ENCODE measurements at regions not wholly inside any gene's neighbourhood (a gene's known extent, or its start where the extent isn't known, plus 50 kb on each side); places are given as distances from the start of the nearest gene placed in this dataset.

GRCh38 chr12:93106910-93107309 lies 177.8 kb upstream of the EEA1 start:
- Histone ChIP-seq H3K9ac (ENCODE audit: low read depth, low read length) (no peak overlapping the region), H3K79me1 (ENCODE audit: low read depth in 1 of 2, low read length in 2 of 2) (no peaks in the 10 kb centered on the region), H3K4ac (ENCODE audit: low read depth, low read length) (peak overlapping the region; percentile 61), H4K20me1 (ENCODE audit: insufficient read depth, low read length) (no peaks in the 10 kb centered on the region), H3K56ac (ENCODE audit: extremely low read depth, insufficient read depth, low read length) (no peak overlapping the region), H3K23ac (ENCODE audit: low read depth, low read length) (no peak overlapping the region), H4K5ac (ENCODE audit: low read depth, low read length) (no peak overlapping the region), H3K36me3 (ENCODE audit: control insufficient read depth, insufficient read depth, low read length) (no peaks in the 10 kb centered on the region), H3K14ac (replicated peaks; ENCODE audit: low read depth, low read length) (peak overlapping the region; percentile 20), H3K18ac (ENCODE audit: low read depth, low read length) (no peak overlapping the region; the same call in 1 of the 2 replicates), H3K27ac (ENCODE audit: insufficient read depth, low read length) (no peak overlapping the region), H4K8ac (ENCODE audit: low read depth in 2 of 2, low read length in 2 of 2) (peak overlapping the region in 1 of 2 experiments; percentile 54; a peak in 1 of 4 replicates), H3K9me1 (ENCODE audit: insufficient read depth, low read length) (peaks cover 15% of the 10 kb centered on the region), H4K91ac (ENCODE audit: insufficient read depth, low read depth, low read length) (0 out of 2 replicates have a peak overlapping the region, but pooled peaks have one; percentile 3), H3K4me2 (ENCODE audit: low read depth, low read length) (no peak overlapping the region), H3K4me3 (ENCODE audit: insufficient read depth, low read depth, low read length) (no peak overlapping the region), H3K9me3 (ENCODE audit: control insufficient read depth, insufficient read depth, low read length) (no peaks in the 10 kb centered on the region), H2AFZ (replicated peaks; ENCODE audit: low read length, poor library complexity) (no peak overlapping the region), H2AK5ac (ENCODE audit: low read depth, low read length) (peak overlapping the region; percentile 72; the same call in 1 of the 2 replicates), H2BK5ac (ENCODE audit: low read depth, low read length, poor library complexity, severe bottlenecking) (no peak overlapping the region), H2BK15ac (ENCODE audit: low read depth, low read length) (no peak overlapping the region), H3K4me1 (ENCODE audit: control insufficient read depth, insufficient read depth, low read length) (peaks cover 18% of the 10 kb centered on the region), H2BK120ac (ENCODE audit: low read depth, low read length) (peak overlapping the region; percentile 66; the same call in 1 of the 2 replicates), H3K27me3 (ENCODE audit: control insufficient read depth, insufficient read depth, low read length) (no peaks in the 10 kb centered on the region), H2AK9ac (replicated peaks; ENCODE audit: low read depth, low read length, poor library complexity) (no peak overlapping the region), H2BK20ac (ENCODE audit: low read depth, low read length) (peak overlapping the region; percentile 64; the same call in 1 of the 2 replicates)
- DNase-seq: no peak
- POLR2A ChIA-PET (ENCODE audit: unreplicated experiment): interaction anchor here (0.6 kb wide), 2 partner anchors 163 to 274 kb away, joined by 3 to 6 read pairs; no protein-coding TSS in a partner anchor
- no CpG with 5 or more reads among the region's 2 CpGs for WGBS, 2 experiments (ENCODE audit: extremely low coverage in 2 of 2, insufficient read length in 1 of 2)
- BruUV-seq (replicated peaks): no TSS peak
- dilution Hi-C loops (cut with HindIII; ENCODE audit: low sequenced_read_pairs, unreplicated experiment) (no loop called here), intact Hi-C loops (cut with micrococcal nuclease) (no loop called here), in situ Hi-C loops (cut with MboI; ENCODE audit: low sequenced_read_pairs) (no loop called here)
- ATAC-seq (ENCODE audit: low read depth): no peak
- no peak for TF ChIP-seq RFX5 (IDR thresholded peaks at IDR 0.05; ENCODE audit: low read depth, low read length)
- TF ChIP-seq MXI1 (IDR thresholded peaks at IDR 0.05; ENCODE audit: borderline replicate concordance, low read depth, low read length): no peak
- TF ChIP-seq, protein P1, sequence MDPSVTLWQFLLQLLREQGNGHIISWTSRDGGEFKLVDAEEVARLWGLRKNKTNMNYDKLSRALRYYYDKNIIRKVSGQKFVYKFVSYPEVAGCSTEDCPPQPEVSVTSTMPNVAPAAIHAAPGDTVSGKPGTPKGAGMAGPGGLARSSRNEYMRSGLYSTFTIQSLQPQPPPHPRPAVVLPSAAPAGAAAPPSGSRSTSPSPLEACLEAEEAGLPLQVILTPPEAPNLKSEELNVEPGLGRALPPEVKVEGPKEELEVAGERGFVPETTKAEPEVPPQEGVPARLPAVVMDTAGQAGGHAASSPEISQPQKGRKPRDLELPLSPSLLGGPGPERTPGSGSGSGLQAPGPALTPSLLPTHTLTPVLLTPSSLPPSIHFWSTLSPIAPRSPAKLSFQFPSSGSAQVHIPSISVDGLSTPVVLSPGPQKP (IDR thresholded peaks at IDR 0.05; ENCODE audit: borderline replicate concordance, low read depth, low read length): no peak
- TF ChIP-seq CEBPB (IDR thresholded peaks at IDR 0.05; ENCODE audit: low read depth, low read length): no peak
- TF ChIP-seq FOS (IDR thresholded peaks at IDR 0.05; ENCODE audit: low read depth, low read length): no peak
- TF ChIP-seq BHLHE40 (IDR thresholded peaks at IDR 0.05; ENCODE audit: low read depth, low read length): no peak
- TF ChIP-seq SMC3 (IDR thresholded peaks at IDR 0.05; ENCODE audit: low read depth, low read length): no peak
- TF ChIP-seq CHD1 (IDR thresholded peaks at IDR 0.05; ENCODE audit: low read depth, low read length): no peak
- no peak for TF ChIP-seq CTCF (conservative IDR thresholded peaks at IDR 0.05; ENCODE audit: low read depth, low read length)
- TF ChIP-seq MAFK (IDR thresholded peaks at IDR 0.05; ENCODE audit: low read depth, low read length): no peak
- TF ChIP-seq RCOR1 (IDR thresholded peaks at IDR 0.05; ENCODE audit: insufficient replicate concordance, low read length): no peak
- no peak for TF ChIP-seq USF2 (IDR thresholded peaks at IDR 0.05; ENCODE audit: low read depth, low read length)
- TF ChIP-seq RAD21 (IDR thresholded peaks at IDR 0.05; ENCODE audit: low read length): no peak
- no peak for TF ChIP-seq NFE2L2 (IDR thresholded peaks at IDR 0.05; ENCODE audit: low read depth, low read length)
- no peak for TF ChIP-seq MAZ (IDR thresholded peaks at IDR 0.05; ENCODE audit: borderline replicate concordance, low read depth, low read length)
- CTCF ChIA-PET: interaction anchor here (0.6 to 1.4 kb wide), 4 partner anchors 9 to 315 kb away, joined by 3 to 6 read pairs (median 4); no protein-coding TSS in a partner anchor

All from IMR-90 (cell line).